PC-3 (cell line): ENCODE measurements at regions not wholly inside any gene's neighbourhood (a gene's known extent, or its start where the extent isn't known, plus 50 kb on each side); places are given as distances from the start of the nearest gene placed in this dataset.
"Not testable (repeated sequence)": the region's sequence is repeated elsewhere in the genome, so short reads cannot be mapped to it uniquely, and the experiment has no call there.

Experiments used
- ATAC-seq: fragments of 200-7000 bp; cut with Tn5 transposase; 2 replicates; pipeline ENCODE4 v1.9.1; 2020; ENCODE audit warnings: mild to moderate bottlenecking, moderate library complexity
- BruUV-seq: library from RNA; stranded (reverse); fragments of 400-500 nt; replicated peaks from 2 replicates; lab custom pipeline; 2021; lab: Mats Ljungman, UMichigan
- CTCF ChIA-PET: fragments of 300-600 bp; sonication (Branson Sonifier 250); formaldehyde crosslinking; loops from one replicate; lab custom pipeline; 2022; ENCODE audit warnings: antibody characterized with exemption; lab: Charles Lee
- POLR2A ChIA-PET: fragments of 300-600 bp; sonication (Branson Sonifier 250); formaldehyde crosslinking; loops from one replicate; lab custom pipeline; 2022; ENCODE audit warnings: antibody characterized with exemption; ENCODE audit not compliant: unreplicated experiment; lab: Charles Lee
- DNase-seq: peaks from one replicate; pipeline ENCODE4 v3.0.0-alpha.2; 2015
- H2AFZ ChIP-seq: fragments of 300-600 bp; sonication (generic); 2 replicates; pipeline ENCODE4 v1.6.0; 2016; ENCODE audit warnings: antibody characterized with exemption, low read length
- H3F3A ChIP-seq: fragments of 300-600 bp; sonication (generic); one replicate; pipeline ENCODE4 v1.6.0; 2017; ENCODE audit warnings: antibody characterized with exemption, low read length, control low read depth, mild to moderate bottlenecking; ENCODE audit not compliant: unreplicated experiment
- H3K27ac ChIP-seq: fragments of 300-600 bp; sonication (generic); 2 replicates; pipeline ENCODE4 v1.5.1; 2016; ENCODE audit warnings: mild to moderate bottlenecking, low read length
- H3K27me3 ChIP-seq: fragments of 300-600 bp; sonication (generic); 2 replicates; pipeline ENCODE4 v1.6.1; 2016; ENCODE audit warnings: low read length, mixed read lengths
- H3K36me3 ChIP-seq: fragments of 300-600 bp; sonication (generic); 2 replicates; pipeline ENCODE4 v1.6.1; 2016; ENCODE audit warnings: low read depth, mixed run types, low read length, mixed read lengths
- H3K4me1 ChIP-seq: fragments of 300-600 bp; sonication (generic); 2 replicates; pipeline ENCODE4 v1.5.1; 2016; ENCODE audit warnings: low read length; ENCODE audit not compliant: insufficient read depth
- H3K4me2 ChIP-seq: fragments of 300-600 bp; sonication (generic); 2 replicates; pipeline ENCODE4 v1.6.0; 2016; ENCODE audit warnings: low read length
- H3K4me3 ChIP-seq: fragments of 300-600 bp; sonication (generic); 2 replicates; pipeline ENCODE4 v1.5.1; 2016; ENCODE audit warnings: mild to moderate bottlenecking, low read length, mixed read lengths
- H3K79me2 ChIP-seq: fragments of 300-600 bp; sonication (generic); 2 replicates; pipeline ENCODE4 v1.6.1; 2017; ENCODE audit warnings: low read length, mixed read lengths
- H3K9ac ChIP-seq: fragments of 300-600 bp; sonication (generic); 2 replicates; pipeline ENCODE4 v1.6.0; 2016; ENCODE audit warnings: mild to moderate bottlenecking, low read length
- H3K9me2 ChIP-seq: fragments of 300-600 bp; sonication (generic); replicated peaks from 2 replicates; pipeline ENCODE4 v1.6.1; 2016; ENCODE audit warnings: mixed run types, low read length, mixed read lengths
- H3K9me3 ChIP-seq: fragments of 300-600 bp; sonication (generic); 2 replicates; pipeline ENCODE4 v1.6.1; 2016; ENCODE audit warnings: low read length, mixed read lengths
- H4K20me1 ChIP-seq: fragments of 300-600 bp; sonication (generic); 2 replicates; pipeline ENCODE4 v1.6.1; 2016; ENCODE audit warnings: low read length, mixed read lengths
- CTCF ChIP-seq: fragments of 300-600 bp; sonication (generic); conservative IDR thresholded peaks from 2 replicates; pipeline ENCODE4 v1.5.1; 2017; ENCODE audit warnings: antibody characterized with exemption, low read depth, mild to moderate bottlenecking, low read length
- EZH2 ChIP-seq: fragments of 300-600 bp; sonication (generic); IDR thresholded peaks from one replicate; pipeline ENCODE4 v1.6.1; 2017; ENCODE audit warnings: antibody characterized with exemption, mild to moderate bottlenecking, low read length; ENCODE audit not compliant: unreplicated experiment
- EZH2phosphoT487 ChIP-seq: fragments of 300-600 bp; sonication (generic); IDR thresholded peaks from 2 replicates; pipeline ENCODE4 v1.6.1; 2018; ENCODE audit warnings: mild to moderate bottlenecking, antibody characterized with exemption, low read length, borderline replicate concordance
- intact Hi-C: fragments of 100-400 bp; cut with micrococcal nuclease; formaldehyde crosslinking; loops from 2 replicates; pipeline ENCODE4 v1.9.0; 2023

- BruUV-seq, result no TSS peak
- intact Hi-C loops, result loop anchor here (1.0 to 10.0 kb wide), 6 partner anchors 34 to 282 kb away; no protein-coding TSS in a partner anchor
- H3K36me3 ChIP-seq, result no peaks in the 10 kb centered on the region
- H3K9ac ChIP-seq, result peak overlapping the region; percentile 71
- H3K79me2 ChIP-seq, result no peaks in the 10 kb centered on the region
- no peak for TF ChIP-seq EZH2
- no peak for TF ChIP-seq CTCF
- TF ChIP-seq EZH2phosphoT487, result no peak
- peak overlapping the region; percentile 79 for H3K4me2 ChIP-seq
- H4K20me1 ChIP-seq, result no peaks in the 10 kb centered on the region
- H2AFZ ChIP-seq, result no peak overlapping the region
- ChIA-PET CTCF (interaction anchor here (0.5 to 0.9 kb wide), 6 partner anchors 59 to 282 kb away, joined by 3 to 4 read pairs (median 3); no protein-coding TSS in a partner anchor), POLR2A (no interaction called here)
- no peaks in the 10 kb centered on the region for H3K9me3 ChIP-seq
- ATAC-seq, result peak; percentile 35
- H3K4me1 ChIP-seq, result peaks cover 46% of the 10 kb centered on the region
- H3K27me3 ChIP-seq, result no peaks in the 10 kb centered on the region
- no peaks in the 10 kb centered on the region for H3K9me2 ChIP-seq
- H3F3A ChIP-seq, result peaks cover 3% of the 10 kb centered on the region
- DNase-seq, result peak; percentile 97
- H3K4me3 ChIP-seq, result no peak overlapping the region
- peak overlapping the region; percentile 93 for H3K27ac ChIP-seq
These were observed 95.3 kb upstream of the FGF3 start for GRCh38 chr11:69914286-69915150.

- H3K4me3 ChIP-seq, result peak overlapping the region; percentile 36; the same call in 1 of the 2 replicates
- intact Hi-C loops, result loop anchor here (1.0 to 10.0 kb wide), 6 partner anchors 34 to 281 kb away; no protein-coding TSS in a partner anchor
- H3K4me2 ChIP-seq, result peak overlapping the region; percentile 79
- ChIA-PET POLR2A (no interaction called here), CTCF (interaction anchor here (0.5 to 0.9 kb wide), 7 partner anchors 60 to 281 kb away, joined by 3 to 4 read pairs (median 3); no protein-coding TSS in a partner anchor)
- no peaks in the 10 kb centered on the region for H4K20me1 ChIP-seq
- no TSS peak for BruUV-seq
- H3K4me1 ChIP-seq, result peaks cover 46% of the 10 kb centered on the region
- H3F3A ChIP-seq, result peaks cover 3% of the 10 kb centered on the region
- ATAC-seq (peak; percentile 52), DNase-seq (peak; percentile 93)
- H2AFZ ChIP-seq, result peak overlapping the region; percentile 61; the same call in 1 of the 2 replicates
- H3K9me2 ChIP-seq, result no peaks in the 10 kb centered on the region
- H3K9me3 ChIP-seq, result no peaks in the 10 kb centered on the region
- H3K27ac ChIP-seq, result peak overlapping the region; percentile 93
- no peaks in the 10 kb centered on the region for H3K79me2 ChIP-seq
- no peaks in the 10 kb centered on the region for H3K27me3 ChIP-seq
- no peak for TF ChIP-seq EZH2phosphoT487
- H3K9ac ChIP-seq, result peak overlapping the region; percentile 71
- H3K36me3 ChIP-seq, result no peaks in the 10 kb centered on the region
These were observed 95.9 kb upstream of the FGF3 start for GRCh38 chr11:69915151-69915500.

GRCh38 chr11:69915501-69916250, 96.5 kb upstream of the FGF3 start:
- Histone ChIP-seq H2AFZ (peak overlapping the region; percentile 61), H3K9me2 (no peaks in the 10 kb centered on the region), H4K20me1 (no peaks in the 10 kb centered on the region), H3F3A (peaks cover 3% of the 10 kb centered on the region), H3K79me2 (no peaks in the 10 kb centered on the region), H3K4me2 (peak overlapping the region; percentile 79), H3K36me3 (no peaks in the 10 kb centered on the region), H3K9me3 (no peaks in the 10 kb centered on the region), H3K4me1 (peaks cover 46% of the 10 kb centered on the region), H3K4me3 (peak overlapping the region; percentile 36; the same call in 1 of the 2 replicates), H3K27me3 (no peaks in the 10 kb centered on the region), H3K27ac (peak overlapping the region; percentile 93), H3K9ac (peak overlapping the region; percentile 71)
- CTCF ChIA-PET, result interaction anchor here (0.5 to 0.9 kb wide), 8 partner anchors 60 to 281 kb away, joined by 3 to 4 read pairs (median 3); no protein-coding TSS in a partner anchor
- TF ChIP-seq EZH2phosphoT487 (no peak), CTCF (peak; percentile 99), EZH2 (no peak)
- POLR2A ChIA-PET, result interaction anchor here (0.6 kb wide), 1 partner anchor 33 kb away, joined by 3 read pairs; no protein-coding TSS in a partner anchor
- peak; percentile 45 for ATAC-seq
- DNase-seq, result peak; percentile 95
- intact Hi-C loops, result loop anchor here (1.0 to 10.0 kb wide), 7 partner anchors 33 to 281 kb away; no protein-coding TSS in a partner anchor
- TSS peak; percentile 55 for BruUV-seq

- Histone ChIP-seq H3K9ac (peak overlapping the region; percentile 71), H3K27ac (peak overlapping the region; percentile 93), H2AFZ (peak overlapping the region; percentile 61), H3K4me3 (peak overlapping the region; percentile 36; the same call in 1 of the 2 replicates), H3K4me2 (peak overlapping the region; percentile 79), H3K4me1 (peaks cover 46% of the 10 kb centered on the region)
- DNase-seq, result peak; percentile 30
- H3K36me3 ChIP-seq, H3K9me2 ChIP-seq, H3F3A ChIP-seq, H3K9me3 ChIP-seq, H3K79me2 ChIP-seq, H3K27me3 ChIP-seq, ATAC-seq, H4K20me1 ChIP-seq, CTCF ChIA-PET: not testable (repeated sequence)
- intact Hi-C loops, result loop anchor here (2.0 to 10.0 kb wide), 4 partner anchors 99 to 226 kb away; no protein-coding TSS in a partner anchor
- POLR2A ChIA-PET, result interaction anchor here (0.6 kb wide), 1 partner anchor 32 kb away, joined by 3 read pairs; no protein-coding TSS in a partner anchor
- TSS peak; percentile 92 for BruUV-seq
These were observed 97.0 kb upstream of the FGF3 start for GRCh38 chr11:69916251-69916649.
